HG03066 (cell line): ENCODE measurements at regions not wholly inside any gene's neighbourhood (a gene's known extent, or its start where the extent isn't known, plus 50 kb on each side); places are given as distances from the start of the nearest gene placed in this dataset.

Source experiments
- ATAC-seq: cut with Tn5 transposase; IDR thresholded peaks from one replicate; pipeline ENCODE4 v1.9.1; 2021; ENCODE audit warnings: low read depth; ENCODE audit not compliant: unreplicated experiment

GRCh38 chr1:201761178-201761577 is 67.8 kb upstream of the IPO9 start:
- no peak for ATAC-seq

- ATAC-seq, result no peak
These were observed 67.1 kb upstream of the IPO9 start for GRCh38 chr1:201761871-201762270.

GRCh38 chr1:201762381-201762780 is 66.6 kb upstream of the IPO9 start:
- ATAC-seq, result no peak

GRCh38 chr1:201763455-201764140 is 65.4 kb upstream of the IPO9 start:
- no peak for ATAC-seq

- ATAC-seq, result no peak
These were observed 64.8 kb upstream of the IPO9 start for GRCh38 chr1:201764166-201764565.

- no peak for ATAC-seq
These were observed 64.4 kb upstream of the IPO9 start for GRCh38 chr1:201764579-201764978.

- ATAC-seq, result no peak
These were observed 62.7 kb upstream of the IPO9 start for GRCh38 chr1:201766131-201766866.

GRCh38 chr1:201767339-201767738 is 61.6 kb upstream of the IPO9 start:
- ATAC-seq, result no peak

- ATAC-seq, result no peak
These were observed 59.9 kb upstream of the IPO9 start for GRCh38 chr1:201769072-201769471.

- ATAC-seq, result no peak
These were observed 59.0 kb upstream of the IPO9 start for GRCh38 chr1:201769966-201770365.

GRCh38 chr1:201771466-201771865 is 57.5 kb upstream of the IPO9 start:
- no peak for ATAC-seq

- ATAC-seq, result no peak
These were observed 56.8 kb upstream of the IPO9 start for GRCh38 chr1:201772178-201772577.

GRCh38 chr1:201773764-201774163 is 55.2 kb upstream of the IPO9 start:
- ATAC-seq, result no peak

GRCh38 chr1:201774224-201774982 is 54.6 kb upstream of the IPO9 start:
- no peak for ATAC-seq

GRCh38 chr1:201774983-201775344 is 54.0 kb upstream of the IPO9 start:
- ATAC-seq, result no peak

- ATAC-seq, result no peak
These were observed 53.6 kb upstream of the IPO9 start for GRCh38 chr1:201775380-201775779.

- no peak for ATAC-seq
These were observed 50.5 kb upstream of the IPO9 start for GRCh38 chr1:201778279-201779065.
